GM12878 (cell line): ENCODE measurements at regions not wholly inside any gene's neighbourhood (a gene's known extent, or its start where the extent isn't known, plus 50 kb on each side); places are given as distances from the start of the nearest gene placed in this dataset.

Source experiments
- ATAC-seq: fragments of 200-7000 bp; cut with Tn5 transposase; 3 replicates; pipeline ENCODE4 v1.9.1; 2020; ENCODE audit warnings: mild to moderate bottlenecking, moderate library complexity
- BruUV-seq: library from RNA; stranded (reverse); fragments of 400-500 nt; replicated peaks from 2 replicates; lab custom pipeline; 2021; lab: Mats Ljungman, UMichigan
- CTCF ChIA-PET: fragments of 300-600 bp; sonication (Branson Sonifier 250); formaldehyde crosslinking; extraction: SDS; loops from one replicate; lab custom pipeline; 2021; ENCODE audit warnings: inconsistent platforms; lab: Yijun Ruan, JAX
- POLR2A ChIA-PET: fragments of 350-600 bp; formaldehyde crosslinking; extraction: SDS; loops from one replicate; lab custom pipeline; 2021; ENCODE audit warnings: inconsistent platforms; lab: Charles Lee
- RAD21 ChIA-PET: fragments of 300-600 bp; sonication (Branson Sonifier 250); formaldehyde crosslinking; loops from one replicate; lab custom pipeline; 2023; ENCODE audit warnings: antibody characterized with exemption; ENCODE audit not compliant: unreplicated experiment; lab: Charles Lee
- SMC1A ChIA-PET: fragments of 300-600 bp; sonication (Branson Sonifier 250); formaldehyde crosslinking; loops from one replicate; lab custom pipeline; 2023; ENCODE audit not compliant: unreplicated experiment, uncharacterized antibody; lab: Charles Lee
- DNase-seq: peaks from one replicate; pipeline ENCODE4 v3.0.0-alpha.2; 2011; ENCODE audit warnings: low read depth, low spot score
- FAIRE-seq: peaks from 3 replicates; lab custom pipeline; 2011; peaks lifted over from hg19 to GRCh38; lab: Jason Lieb, UNC
- H2AFZ ChIP-seq: 2 replicates; pipeline ENCODE4 v1.6.0; 2011; ENCODE audit warnings: low read depth, low read length, control low read depth; ENCODE audit not compliant: control insufficient read depth
- H3K27ac ChIP-seq: 2 replicates; pipeline ENCODE4 v1.5.1; 2011; ENCODE audit warnings: control low read depth; ENCODE audit not compliant: control insufficient read depth, insufficient read depth
- H3K27me3 ChIP-seq, 2 experiments: replicated peaks in 1 of 2; 2 replicates each; pipeline versions ENCODE4 v1.6.0 to v1.6.1; 2011; ENCODE audit warnings: low read length in 1 of 2; ENCODE audit not compliant: control insufficient read depth in 2 of 2, insufficient read depth in 2 of 2
- H3K36me3 ChIP-seq, 2 experiments: 2 replicates each; pipeline ENCODE4 v1.5.1; 2011; ENCODE audit warnings: low read length in 1 of 2; ENCODE audit not compliant: control insufficient read depth in 2 of 2, insufficient read depth in 2 of 2
- H3K4me1 ChIP-seq: 2 replicates; pipeline ENCODE4 v1.6.1; 2011; ENCODE audit warnings: mild to moderate bottlenecking, low read length, moderate library complexity, mixed read lengths; ENCODE audit not compliant: control insufficient read depth, insufficient read depth
- H3K4me2 ChIP-seq: 2 replicates; pipeline ENCODE4 v1.6.0; 2011; ENCODE audit warnings: control low read depth; ENCODE audit not compliant: control insufficient read depth, insufficient read depth
- H3K4me3 ChIP-seq: fragments of 200-600 bp; sonication (generic); 2 replicates; pipeline ENCODE4 v1.5.1; 2016
- H3K79me2 ChIP-seq: 2 replicates; pipeline ENCODE4 v1.6.0; 2011; ENCODE audit warnings: low read length; ENCODE audit not compliant: control insufficient read depth, insufficient read depth
- H3K9ac ChIP-seq: 2 replicates; pipeline ENCODE4 v1.8.0; 2011; ENCODE audit warnings: low read length, control low read depth, mixed read lengths; ENCODE audit not compliant: control insufficient read depth, insufficient read depth
- H3K9me3 ChIP-seq: replicated peaks from 3 replicates; pipeline ENCODE4 v1.5.1; 2011; ENCODE audit warnings: mild to moderate bottlenecking, low read length; ENCODE audit not compliant: control insufficient read depth, insufficient read depth
- H4K20me1 ChIP-seq: 2 replicates; pipeline ENCODE4 v1.6.0; 2011; ENCODE audit not compliant: control insufficient read depth, insufficient read depth
- BACH1 ChIP-seq: fragments of 450-650 bp; IDR thresholded peaks from 2 replicates; pipeline ENCODE4 v1.6.1; 2017; ENCODE audit warnings: mild to moderate bottlenecking, borderline replicate concordance
- CUX1 ChIP-seq: IDR thresholded peaks from 2 replicates; pipeline ENCODE4 v1.6.1; 2012; ENCODE audit warnings: improper control_type of control experiment, low read depth, low read length; ENCODE audit not compliant: insufficient replicate concordance
- EP300 ChIP-seq, 2 experiments: fragments of 150-350 bp in 1 of 2; IDR thresholded peaks; 2 replicates each; pipeline ENCODE4 v1.6.1; 2011 to 2012; ENCODE audit warnings: low read depth in 2 of 2, low read length in 2 of 2, borderline replicate concordance in 1 of 2, improper control_type of control experiment in 1 of 2, inconsistent platforms in 1 of 2; ENCODE audit not compliant: control insufficient read depth in 1 of 2
- FOS ChIP-seq: IDR thresholded peaks from 3 replicates; pipeline ENCODE4 v1.6.1; 2011; ENCODE audit warnings: borderline replicate concordance; ENCODE audit not compliant: insufficient read length; ENCODE audit errors: extremely low read depth
- HDGF ChIP-seq: fragments of 450-650 bp; IDR thresholded peaks from 2 replicates; pipeline ENCODE4 v1.6.1; 2016; ENCODE audit warnings: antibody characterized with exemption
- KDM1A ChIP-seq: fragments of 200-600 bp; sonication (generic); IDR thresholded peaks from 2 replicates; pipeline ENCODE4 v1.6.1; 2016; ENCODE audit warnings: borderline replicate concordance
- MTA2 ChIP-seq: fragments of 450-650 bp; IDR thresholded peaks from 2 replicates; pipeline ENCODE4 v1.6.1; 2016; ENCODE audit warnings: low read depth, mild to moderate bottlenecking, moderate library complexity
- NFIC ChIP-seq: IDR thresholded peaks from 2 replicates; pipeline ENCODE4 v1.6.1; 2012; ENCODE audit warnings: low read depth, mild to moderate bottlenecking, inconsistent platforms, low read length, moderate library complexity
- NR2C2 ChIP-seq: IDR thresholded peaks from 2 replicates; pipeline ENCODE4 v1.6.1; 2011; ENCODE audit warnings: borderline replicate concordance, low read depth; ENCODE audit not compliant: control insufficient read depth, insufficient read length
- PAX5 ChIP-seq: IDR thresholded peaks from 2 replicates; pipeline ENCODE4 v1.6.1; 2011; ENCODE audit warnings: low read depth, low read length, borderline replicate concordance
- RELB ChIP-seq: fragments of 450-650 bp; IDR thresholded peaks from 2 replicates; pipeline ENCODE4 v1.6.1; 2017; ENCODE audit warnings: low read depth, mild to moderate bottlenecking, moderate library complexity
- SPI1 ChIP-seq: IDR thresholded peaks from 2 replicates; pipeline ENCODE4 v1.6.1; 2011; ENCODE audit warnings: low read depth, mild to moderate bottlenecking, low read length, moderate library complexity, borderline replicate concordance; ENCODE audit not compliant: insufficient read depth
- TARDBP ChIP-seq: IDR thresholded peaks from 2 replicates; pipeline ENCODE4 v1.6.1; 2016; ENCODE audit warnings: borderline replicate concordance
- WGBS: methylation state at CpG from one replicate; pipeline ENCODE4 v1.1.6; 2016; ENCODE audit warnings: low lambda C conversion rate; ENCODE audit not compliant: insufficient replicate concordance, insufficient coverage; ENCODE audit errors: missing lambda C conversion rate; 5-methylcytosine and 5-hydroxymethylcytosine counted together
- in situ Hi-C: fragments of 300-500 bp; cut with MboI; formaldehyde crosslinking; loops from 9 replicates; pipeline ENCODE4 v1.14.3; 2018; ENCODE audit warnings: mixed read lengths
- intact Hi-C: fragments of 100-400 bp; cut with micrococcal nuclease; formaldehyde crosslinking; loops from one replicate; pipeline ENCODE4 v1.14.2; 2022; ENCODE audit not compliant: unreplicated experiment
- TF ChIP-seq, protein P1 (sequence below): fragments of 450-650 bp; IDR thresholded peaks from 2 replicates; pipeline ENCODE4 v1.6.1; 2017; ENCODE audit warnings: mild to moderate bottlenecking, low read depth, inconsistent platforms; ENCODE audit not compliant: poor library complexity, severe bottlenecking

GRCh38 chr2:6792883-6793282, 72.8 kb downstream of the CMPK2 start (continued):
- TF ChIP-seq RELB (no peak), KDM1A (no peak), PAX5 (no peak), FOS (no peak), SPI1 (no peak), NR2C2 (no peak), HDGF (no peak)

- H2AFZ ChIP-seq: no peak overlapping the region
- no peak overlapping the region for H3K9ac ChIP-seq
- in situ Hi-C loops (no loop called here), intact Hi-C loops (no loop called here)
- BruUV-seq: no TSS peak
- DNase-seq: no peak
- H3K27me3 ChIP-seq: peaks cover 0 to 2% of the 10 kb centered on the region in 2 experiments; a peak in 1 of 4 replicates
- SMC1A ChIA-PET: no interaction called here
- CTCF ChIA-PET: interaction anchor here (0.6 to 1.1 kb wide), 2 partner anchors 21 to 177 kb away, joined by 3 read pairs; no protein-coding TSS in a partner anchor
- WGBS: 2% methylated on average over 3 of the region's 3 CpGs
- no peak overlapping the region for H3K4me3 ChIP-seq
- H3K27ac ChIP-seq: no peak overlapping the region
- no peak for ATAC-seq
- no peaks in the 10 kb centered on the region for H3K36me3 ChIP-seq
- POLR2A ChIA-PET: no interaction called here
- no peaks in the 10 kb centered on the region; the same call in 1 of the 2 replicates for H4K20me1 ChIP-seq
- H3K4me1 ChIP-seq: no peaks in the 10 kb centered on the region
- H3K4me2 ChIP-seq: no peak overlapping the region
- no peaks in the 10 kb centered on the region for H3K9me3 ChIP-seq
- RAD21 ChIA-PET: interaction anchor here (0.6 kb wide), 1 partner anchor 956 kb away, joined by 3 read pairs; no protein-coding TSS in a partner anchor
- no peak for FAIRE-seq
- H3K79me2 ChIP-seq: no peaks in the 10 kb centered on the region
- no peak for TF ChIP-seq MTA2
- no peak for TF ChIP-seq BACH1
- no peak for TF ChIP-seq TARDBP
- no peak for TF ChIP-seq EP300 (IDR thresholded peaks at IDR 0.05; ENCODE audit: borderline replicate concordance in 1 of 2, control insufficient read depth in 1 of 2, low read depth in 2 of 2, low read length in 2 of 2)
- no peak for TF ChIP-seq CUX1
- no peak for TF ChIP-seq NFIC
- TF ChIP-seq, protein P1, sequence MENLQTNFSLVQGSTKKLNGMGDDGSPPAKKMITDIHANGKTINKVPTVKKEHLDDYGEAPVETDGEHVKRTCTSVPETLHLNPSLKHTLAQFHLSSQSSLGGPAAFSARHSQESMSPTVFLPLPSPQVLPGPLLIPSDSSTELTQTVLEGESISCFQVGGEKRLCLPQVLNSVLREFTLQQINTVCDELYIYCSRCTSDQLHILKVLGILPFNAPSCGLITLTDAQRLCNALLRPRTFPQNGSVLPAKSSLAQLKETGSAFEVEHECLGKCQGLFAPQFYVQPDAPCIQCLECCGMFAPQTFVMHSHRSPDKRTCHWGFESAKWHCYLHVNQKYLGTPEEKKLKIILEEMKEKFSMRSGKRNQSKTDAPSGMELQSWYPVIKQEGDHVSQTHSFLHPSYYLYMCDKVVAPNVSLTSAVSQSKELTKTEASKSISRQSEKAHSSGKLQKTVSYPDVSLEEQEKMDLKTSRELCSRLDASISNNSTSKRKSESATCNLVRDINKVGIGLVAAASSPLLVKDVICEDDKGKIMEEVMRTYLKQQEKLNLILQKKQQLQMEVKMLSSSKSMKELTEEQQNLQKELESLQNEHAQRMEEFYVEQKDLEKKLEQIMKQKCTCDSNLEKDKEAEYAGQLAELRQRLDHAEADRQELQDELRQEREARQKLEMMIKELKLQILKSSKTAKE: no peak
Observed at GRCh38 chr2:6793371-6793770, 72.3 kb downstream of the CMPK2 start.
